OCI-M2 (cell line): ENCODE measurements at regions not wholly inside any gene's neighbourhood (a gene's known extent, or its start where the extent isn't known, plus 50 kb on each side); places are given as distances from the start of the nearest gene placed in this dataset.
"Not testable (repeated sequence)": the region's sequence is repeated elsewhere in the genome, so short reads cannot be mapped to it uniquely, and the experiment has no call there.

Experiments
- DNase-seq: peaks from one replicate; lab custom pipeline; 2025; ENCODE audit not compliant: unreplicated experiment; lab: John Stamatoyannopoulos, UW

DNA sequence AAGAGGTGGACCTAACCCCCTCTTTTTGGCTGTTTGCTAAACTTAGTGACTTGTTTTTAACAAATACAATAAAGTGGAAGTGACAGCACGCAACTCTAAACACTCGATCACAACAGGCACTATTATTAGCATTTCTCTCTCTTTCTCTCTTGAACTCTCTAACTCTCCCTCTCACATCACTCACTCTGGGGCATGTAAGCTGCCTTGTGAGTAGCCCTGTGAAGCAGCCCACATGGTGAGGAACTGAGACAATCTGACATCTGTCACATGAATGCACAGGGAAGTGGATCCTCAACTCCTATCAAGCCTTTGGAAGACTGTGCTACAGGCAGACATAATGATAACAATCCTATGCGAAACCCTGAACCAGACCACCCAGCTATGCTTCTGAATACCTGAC lies 609.0 kb upstream of the CNTN5 start:
- no peak for DNase-seq

DNA sequence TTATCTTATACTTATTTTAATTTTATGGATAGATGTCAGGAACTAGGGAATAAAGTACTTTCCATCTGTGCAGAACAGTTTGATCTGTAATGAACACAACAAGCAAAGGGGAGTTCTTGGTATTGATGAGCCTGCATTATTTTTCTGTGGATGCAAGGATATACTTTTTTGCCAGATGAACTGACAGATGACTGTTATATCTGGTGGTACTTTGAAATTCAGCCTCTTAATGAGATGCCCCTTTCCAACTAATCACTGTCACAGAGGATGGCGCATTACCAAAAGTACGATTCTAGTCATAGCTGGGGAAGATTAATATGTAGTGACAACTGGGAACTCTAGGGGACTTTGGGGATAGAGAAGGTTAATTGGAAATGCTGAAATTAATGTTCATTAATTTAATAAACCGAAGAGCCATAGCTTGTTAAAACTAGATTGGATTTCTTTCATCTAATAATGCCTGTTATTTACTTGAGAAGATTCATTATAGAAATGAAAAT lies 603.4 kb upstream of the CNTN5 start:
- DNase-seq: no peak

DNA sequence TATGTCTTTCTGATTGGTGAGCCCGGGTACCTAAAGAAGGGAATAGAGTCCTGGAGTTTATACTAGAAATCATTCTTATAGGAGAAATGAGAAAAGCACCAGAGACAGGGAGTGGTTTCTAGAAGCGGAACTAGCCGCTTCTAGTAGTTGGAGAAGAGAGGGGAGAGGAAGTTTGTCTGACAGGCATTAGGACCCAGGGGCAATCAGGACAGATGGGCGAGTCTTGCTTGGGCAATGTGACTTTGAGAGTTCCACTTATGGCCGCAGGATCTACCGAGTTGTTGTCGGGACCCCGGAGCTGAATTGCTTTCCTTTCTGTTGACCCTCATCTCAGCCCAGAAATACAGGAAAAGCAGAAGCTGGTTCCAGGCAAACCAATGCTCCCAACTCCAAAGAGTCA lies 596.8 kb upstream of the CNTN5 start:
- no peak for DNase-seq

GRCh38 chr11:98424773-98425172 lies 596.0 kb upstream of the CNTN5 start:
- DNase-seq: not testable (repeated sequence)

DNA sequence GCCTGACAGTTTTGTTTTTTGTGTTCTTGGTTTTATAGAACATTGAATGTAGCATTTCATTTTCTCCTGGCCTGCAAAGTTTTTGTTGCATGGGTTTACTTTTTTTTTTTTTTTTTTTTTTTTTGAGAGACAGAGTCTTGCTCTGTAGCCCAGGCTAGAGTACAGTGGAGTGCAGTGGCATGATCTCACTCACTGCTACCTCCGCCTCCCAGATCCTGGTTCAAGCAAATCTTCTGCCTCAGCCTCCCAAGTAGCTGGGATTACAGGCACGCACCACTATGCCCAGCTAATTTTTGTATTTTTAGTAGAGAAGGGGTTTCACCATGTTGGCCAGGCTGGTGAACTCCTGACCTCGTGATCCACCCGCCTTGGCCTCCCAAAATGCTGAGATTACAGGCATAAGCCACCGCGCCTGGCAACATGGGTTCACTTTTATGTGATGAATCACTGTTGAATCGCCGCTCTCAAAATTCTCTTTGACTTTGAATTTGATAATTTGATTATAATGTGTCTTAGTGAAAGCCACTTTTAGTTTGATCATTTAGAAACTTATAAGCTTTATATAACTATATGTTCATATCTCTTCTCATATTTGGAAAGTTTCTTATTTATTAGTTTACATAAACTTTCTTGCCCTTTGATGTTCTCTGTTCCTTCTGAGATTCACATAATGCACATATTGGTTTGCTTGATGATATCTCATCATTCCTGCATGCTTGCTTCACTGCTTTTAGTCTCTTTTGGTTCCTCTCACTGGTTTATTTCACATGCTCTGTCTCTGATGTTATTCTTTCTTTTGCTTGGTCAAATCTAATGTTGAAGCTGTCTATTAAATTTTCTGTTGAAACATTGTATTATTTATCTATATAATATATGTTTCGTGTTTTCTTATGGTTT lies 589.0 kb upstream of the CNTN5 start:
- DNase-seq: no peak

DNA sequence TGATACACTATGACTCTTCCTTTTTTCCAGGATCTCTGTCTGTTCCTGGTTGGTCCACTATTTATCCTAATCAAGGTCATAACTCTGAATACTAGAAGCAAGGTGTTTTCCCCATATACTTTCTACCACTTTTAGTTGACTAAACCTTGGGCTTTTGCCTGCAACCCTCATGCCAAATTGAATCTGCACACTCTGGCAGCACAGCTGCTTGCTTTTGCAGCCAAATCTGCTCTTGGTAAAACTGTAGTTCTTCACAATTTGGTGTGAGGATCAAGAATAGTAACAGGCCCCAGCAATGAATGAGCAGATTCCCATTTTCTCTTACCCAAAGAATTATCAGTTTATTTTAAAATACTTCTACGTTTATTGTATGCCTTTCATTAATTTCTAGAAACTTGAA lies 586.5 kb upstream of the CNTN5 start:
- no peak for DNase-seq

GRCh38 chr11:98453378-98453777 lies 567.4 kb upstream of the CNTN5 start:
- no peak for DNase-seq

DNA sequence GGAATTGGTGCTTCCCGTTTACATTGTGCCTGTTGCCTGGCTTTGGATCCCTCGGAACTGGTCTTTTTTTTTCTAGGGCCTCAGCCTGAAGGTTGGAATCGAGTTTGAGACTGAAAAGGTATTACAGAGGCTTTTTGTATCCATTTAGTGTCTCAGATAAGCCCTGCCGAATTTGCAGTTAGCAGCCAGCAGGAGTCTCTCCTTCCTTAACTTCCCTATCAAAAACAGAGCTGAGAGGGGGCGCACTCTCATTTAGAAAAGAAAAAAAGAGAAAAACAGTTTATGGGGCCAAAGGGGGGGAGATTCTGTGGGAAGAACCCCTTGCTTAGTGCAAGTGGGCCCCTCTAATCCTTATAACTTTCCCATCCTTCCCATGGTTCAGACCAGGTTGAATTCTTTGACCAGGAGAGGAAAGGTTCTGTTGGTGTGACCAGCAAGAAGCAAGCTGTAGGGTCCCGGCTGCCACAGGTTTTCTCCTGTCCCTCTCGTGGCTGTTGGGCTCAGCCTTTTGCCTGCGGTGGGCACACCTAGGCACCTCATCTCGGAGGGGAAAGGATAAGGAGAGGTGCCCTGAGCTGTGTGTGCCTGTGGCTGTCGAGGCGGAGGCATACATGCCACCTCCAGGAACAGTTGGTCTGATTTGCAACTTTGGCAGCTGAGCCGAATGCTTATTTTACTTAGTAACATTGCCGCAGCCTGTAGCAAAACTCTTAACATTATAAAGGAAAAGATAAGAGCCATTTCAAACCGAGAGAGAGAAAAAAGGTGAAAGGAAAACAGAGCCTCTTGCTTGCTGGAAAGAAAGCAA lies 565.0 kb upstream of the CNTN5 start:
- no peak for DNase-seq

DNA sequence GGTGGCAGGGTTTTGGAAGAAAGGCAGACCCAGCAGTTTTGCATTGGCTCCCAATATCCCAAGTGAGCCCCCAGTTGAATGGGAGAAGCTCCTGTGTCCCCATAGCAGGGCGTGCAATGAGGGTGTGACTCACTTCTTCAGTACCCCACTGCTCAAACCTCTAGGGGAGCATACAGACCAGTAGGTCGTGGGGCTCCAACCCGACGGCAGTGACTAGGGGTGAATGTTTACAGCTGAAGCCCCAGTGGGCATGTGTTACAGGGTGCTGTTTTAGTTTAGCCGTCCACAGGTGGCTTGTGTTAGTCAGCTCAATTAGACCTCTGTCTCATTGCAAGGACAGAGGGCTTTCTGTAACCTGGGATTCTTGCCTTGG lies 564.5 kb upstream of the CNTN5 start:
- DNase-seq: no peak

DNA sequence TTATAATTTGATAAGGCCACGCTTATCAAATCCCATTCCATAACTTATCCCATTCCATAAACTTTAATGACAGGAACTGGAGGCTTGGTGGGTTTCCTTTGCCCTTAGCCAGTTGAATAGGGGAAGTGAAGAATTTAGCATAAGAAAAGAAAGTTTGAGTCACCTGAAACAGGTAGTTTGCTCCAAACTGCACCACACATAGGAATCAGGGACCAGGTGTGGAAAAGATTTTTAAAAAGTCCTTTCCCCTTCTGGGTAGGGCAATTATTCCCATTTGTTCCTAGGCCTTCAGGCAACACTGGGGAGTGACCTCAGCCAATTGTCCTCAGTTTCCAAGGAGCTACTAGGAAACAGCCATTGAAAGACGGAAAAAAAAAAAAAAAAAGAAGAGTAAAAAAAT lies 525.7 kb upstream of the CNTN5 start:
- DNase-seq: no peak

- no peak for DNase-seq
Observed at GRCh38 chr11:98495601-98496000, 525.1 kb upstream of the CNTN5 start.

DNA sequence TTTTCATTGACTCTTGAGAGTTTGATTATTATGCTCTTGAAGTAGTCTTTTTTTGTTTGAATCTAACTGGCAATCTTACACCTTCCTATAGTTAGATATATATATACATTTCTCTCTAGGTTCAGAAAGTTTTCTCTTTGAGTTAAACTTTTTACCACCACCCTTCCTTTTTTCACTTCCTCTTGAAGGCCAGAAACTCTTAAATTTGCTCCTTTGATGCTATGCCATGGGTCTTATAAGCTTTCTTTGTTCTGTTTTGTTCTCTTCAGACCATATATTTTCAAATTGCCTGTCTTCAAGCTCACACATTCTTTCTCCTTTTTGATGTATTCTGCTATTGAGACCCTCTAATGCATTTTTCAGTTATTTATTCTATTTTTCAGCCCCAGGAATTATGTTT lies 513.5 kb upstream of the CNTN5 start:
- no peak for DNase-seq

DNA sequence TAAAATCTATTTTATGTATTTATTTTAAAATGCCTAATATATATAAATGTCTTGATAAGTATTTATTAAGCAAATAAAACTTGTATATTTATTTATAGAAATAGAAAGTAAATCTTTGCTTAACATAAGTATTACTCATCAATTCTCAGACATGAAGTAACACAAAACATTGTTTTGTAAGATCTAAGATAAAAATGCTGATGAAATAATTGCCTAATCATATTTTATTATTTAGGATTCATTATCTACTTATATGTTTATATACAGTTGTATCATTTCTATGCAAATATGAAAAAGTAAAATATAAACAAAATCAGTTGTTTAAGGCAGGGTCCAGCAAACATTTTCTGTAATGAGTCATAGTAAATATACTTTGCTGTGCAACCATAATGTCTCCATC lies 507.8 kb upstream of the CNTN5 start:
- no peak for DNase-seq

GRCh38 chr11:98531576-98531975 lies 489.2 kb upstream of the CNTN5 start:
- no peak for DNase-seq

DNA sequence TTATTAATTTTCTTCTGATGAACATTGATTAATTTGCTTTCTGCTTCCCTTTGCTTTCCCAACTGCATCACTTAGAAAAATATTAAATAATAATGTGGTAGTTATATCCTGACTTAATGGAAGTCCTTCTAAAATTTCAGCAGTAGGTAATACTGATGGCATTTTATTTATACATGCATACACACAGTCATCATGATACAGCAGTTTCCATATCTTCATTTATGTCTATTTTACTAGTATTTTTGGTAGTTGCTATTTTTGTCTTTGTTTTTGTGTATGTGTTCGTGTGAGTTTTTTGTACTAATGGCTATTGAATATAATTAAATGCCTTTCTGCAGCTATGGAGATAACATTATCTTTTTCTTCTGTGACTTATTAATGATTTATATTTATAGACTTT lies 484.7 kb upstream of the CNTN5 start:
- no peak for DNase-seq

GRCh38 chr11:98538358-98538757 lies 482.4 kb upstream of the CNTN5 start:
- DNase-seq: not testable (repeated sequence)

DNA sequence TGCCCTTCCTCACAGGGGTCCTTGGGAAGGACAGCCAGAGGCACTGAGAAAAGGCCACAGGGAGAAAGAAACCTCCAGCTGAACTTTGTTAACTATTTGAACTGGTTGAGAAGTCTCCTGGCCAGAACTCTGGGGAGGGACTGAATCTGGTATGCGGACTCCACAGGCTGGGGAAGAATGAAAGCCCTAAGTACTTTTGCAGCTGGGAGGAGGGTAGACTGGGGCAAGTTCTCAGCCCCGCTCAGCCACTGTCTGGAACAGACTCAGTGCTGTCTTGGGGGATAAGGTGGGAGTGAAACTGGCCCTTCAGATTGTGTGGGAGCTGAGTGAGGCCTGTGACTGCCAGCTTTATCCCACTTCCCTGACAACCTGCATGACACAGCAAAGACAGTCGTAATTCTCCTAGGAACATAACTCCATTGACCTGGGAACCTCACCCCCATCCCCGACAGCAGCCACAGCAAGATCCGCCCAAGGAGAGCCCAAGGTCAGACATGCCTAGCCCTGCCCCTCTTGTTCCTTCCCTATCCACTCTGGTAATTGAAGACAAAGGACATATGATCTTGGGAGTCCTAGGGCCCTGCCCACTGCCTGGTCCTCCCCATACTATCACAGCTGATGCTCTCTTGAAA lies 475.1 kb upstream of the CNTN5 start:
- DNase-seq: no peak

GRCh38 chr11:98549571-98549970 lies 471.2 kb upstream of the CNTN5 start:
- no peak for DNase-seq

DNA sequence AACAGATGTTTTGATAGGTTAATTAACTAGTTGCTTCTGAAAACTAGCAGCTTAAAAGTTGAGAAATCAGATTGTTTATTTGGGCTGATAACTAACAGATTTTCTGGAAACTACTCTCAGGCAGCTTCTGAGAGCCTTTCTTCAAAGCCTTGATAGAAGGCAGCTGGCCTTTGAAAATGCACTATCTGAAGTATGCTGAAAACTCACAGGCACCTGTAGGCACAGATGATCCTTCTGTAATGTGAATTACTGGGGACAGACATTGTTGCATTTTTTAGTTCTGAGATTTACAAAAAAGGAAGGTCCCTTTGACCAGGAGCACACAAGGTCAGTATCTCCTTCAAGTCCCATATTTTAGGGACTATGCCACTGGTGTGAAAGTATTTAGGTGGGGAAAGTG lies 460.8 kb upstream of the CNTN5 start:
- DNase-seq: no peak

GRCh38 chr11:98561252-98561651 lies 459.5 kb upstream of the CNTN5 start:
- DNase-seq: no peak

- DNase-seq: no peak
Observed at GRCh38 chr11:98561877-98562395, 458.8 kb upstream of the CNTN5 start.
